ENCODE measurements at regions not wholly inside any gene's neighbourhood (a gene's known extent, or its start where the extent isn't known, plus 50 kb on each side); places are given as distances from the start of the nearest gene placed in this dataset.

DNA sequence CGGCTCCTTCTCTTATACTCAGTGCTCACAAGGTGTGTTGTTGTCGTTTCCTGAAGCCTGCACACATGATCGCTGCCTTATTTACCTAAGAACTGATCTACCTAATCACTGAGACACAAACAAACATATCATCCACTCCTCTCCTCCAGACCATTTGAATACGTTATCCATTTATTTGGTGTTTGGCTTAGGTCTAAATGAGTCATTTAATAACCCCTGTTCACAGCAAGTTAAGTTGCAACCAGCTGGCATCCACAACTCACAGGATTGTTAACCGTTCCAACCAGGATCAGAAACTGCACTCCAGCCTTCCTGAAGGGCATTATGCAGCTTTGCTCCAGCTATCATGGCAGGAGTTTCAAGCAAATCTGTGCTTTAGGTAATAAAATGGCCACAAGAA, 511.1 kb upstream of the MAP3K7 start:
- TF ChIP-seq, protein P1, sequence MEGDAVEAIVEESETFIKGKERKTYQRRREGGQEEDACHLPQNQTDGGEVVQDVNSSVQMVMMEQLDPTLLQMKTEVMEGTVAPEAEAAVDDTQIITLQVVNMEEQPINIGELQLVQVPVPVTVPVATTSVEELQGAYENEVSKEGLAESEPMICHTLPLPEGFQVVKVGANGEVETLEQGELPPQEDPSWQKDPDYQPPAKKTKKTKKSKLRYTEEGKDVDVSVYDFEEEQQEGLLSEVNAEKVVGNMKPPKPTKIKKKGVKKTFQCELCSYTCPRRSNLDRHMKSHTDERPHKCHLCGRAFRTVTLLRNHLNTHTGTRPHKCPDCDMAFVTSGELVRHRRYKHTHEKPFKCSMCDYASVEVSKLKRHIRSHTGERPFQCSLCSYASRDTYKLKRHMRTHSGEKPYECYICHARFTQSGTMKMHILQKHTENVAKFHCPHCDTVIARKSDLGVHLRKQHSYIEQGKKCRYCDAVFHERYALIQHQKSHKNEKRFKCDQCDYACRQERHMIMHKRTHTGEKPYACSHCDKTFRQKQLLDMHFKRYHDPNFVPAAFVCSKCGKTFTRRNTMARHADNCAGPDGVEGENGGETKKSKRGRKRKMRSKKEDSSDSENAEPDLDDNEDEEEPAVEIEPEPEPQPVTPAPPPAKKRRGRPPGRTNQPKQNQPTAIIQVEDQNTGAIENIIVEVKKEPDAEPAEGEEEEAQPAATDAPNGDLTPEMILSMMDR (IDR thresholded peaks at IDR 0.05), result no peak
- no peak for TF ChIP-seq POLR2A (IDR thresholded peaks at IDR 0.05)
